WTC11 (cell line): ENCODE measurements at regions not wholly inside any gene's neighbourhood (a gene's known extent, or its start where the extent isn't known, plus 50 kb on each side); places are given as distances from the start of the nearest gene placed in this dataset.

ENCODE experiments used
- ELF4 ChIP-seq: sonication (generic); formaldehyde crosslinking; IDR thresholded peaks from 2 replicates; pipeline ENCODE4 v1.8.1; 2022; ENCODE audit warnings: low read depth, mild to moderate bottlenecking, moderate library complexity, missing genetic modification reagents
- ETV6 ChIP-seq: sonication (generic); formaldehyde crosslinking; IDR thresholded peaks from 2 replicates; pipeline ENCODE4 v1.8.1; 2022; ENCODE audit warnings: mild to moderate bottlenecking, missing genetic modification reagents
- JUN ChIP-seq: sonication (generic); formaldehyde crosslinking; IDR thresholded peaks from 2 replicates; pipeline ENCODE4 v1.8.0; 2023; ENCODE audit warnings: mild to moderate bottlenecking, missing genetic modification reagents
- MXD4 ChIP-seq: fragments of 250-450 bp; sonication (Bioruptor Pico); IDR thresholded peaks from 2 replicates; pipeline ENCODE4 v1.8.0; 2021; ENCODE audit warnings: mild to moderate bottlenecking, moderate library complexity, borderline replicate concordance
- MYBL2 ChIP-seq: sonication (generic); formaldehyde crosslinking; IDR thresholded peaks from 2 replicates; pipeline ENCODE4 v1.8.1; 2023; ENCODE audit warnings: mild to moderate bottlenecking, moderate library complexity, missing genetic modification reagents
- NR1H2 ChIP-seq: sonication (generic); formaldehyde crosslinking; IDR thresholded peaks from 2 replicates; pipeline ENCODE4 v1.9.0; 2021; ENCODE audit warnings: mild to moderate bottlenecking, moderate library complexity, missing genetic modification reagents
- NR3C1 ChIP-seq: sonication (generic); formaldehyde crosslinking; conservative IDR thresholded peaks from 2 replicates; pipeline ENCODE4 v1.8.1; 2023; ENCODE audit warnings: low read depth, mild to moderate bottlenecking, missing genetic modification reagents
- RELA ChIP-seq: sonication (generic); formaldehyde crosslinking; IDR thresholded peaks from 2 replicates; pipeline ENCODE4 v1.8.1; 2022; ENCODE audit warnings: missing genetic modification reagents, mild to moderate bottlenecking, borderline replicate concordance
- TEAD4 ChIP-seq: sonication (generic); formaldehyde crosslinking; IDR thresholded peaks from 2 replicates; pipeline ENCODE4 v1.8.0; 2022; ENCODE audit warnings: mild to moderate bottlenecking, missing genetic modification reagents
- ZNF138 ChIP-seq: sonication (generic); formaldehyde crosslinking; conservative IDR thresholded peaks from 2 replicates; pipeline ENCODE4 v1.8.1; 2022; ENCODE audit warnings: mild to moderate bottlenecking, moderate library complexity, missing genetic modification reagents
- TF ChIP-seq, protein P1 (sequence below): fragments of 200-600 bp; IDR thresholded peaks from 2 replicates; pipeline ENCODE4 v1.8.0; 2022; ENCODE audit warnings: antibody characterized with exemption
- TF ChIP-seq, protein P2 (sequence below): sonication (generic); formaldehyde crosslinking; IDR thresholded peaks from 2 replicates; pipeline ENCODE4 v1.8.0; 2022; ENCODE audit warnings: mild to moderate bottlenecking, missing genetic modification reagents
- TF ChIP-seq, protein P3 (sequence below): sonication (generic); formaldehyde crosslinking; IDR thresholded peaks from 2 replicates; pipeline ENCODE4 v1.8.1; 2022; ENCODE audit warnings: mild to moderate bottlenecking, moderate library complexity, missing genetic modification reagents
- TF ChIP-seq, protein P4 (sequence below): sonication (generic); formaldehyde crosslinking; conservative IDR thresholded peaks from 2 replicates; pipeline ENCODE4 v1.8.1; 2022; ENCODE audit warnings: mild to moderate bottlenecking, missing genetic modification reagents

DNA sequence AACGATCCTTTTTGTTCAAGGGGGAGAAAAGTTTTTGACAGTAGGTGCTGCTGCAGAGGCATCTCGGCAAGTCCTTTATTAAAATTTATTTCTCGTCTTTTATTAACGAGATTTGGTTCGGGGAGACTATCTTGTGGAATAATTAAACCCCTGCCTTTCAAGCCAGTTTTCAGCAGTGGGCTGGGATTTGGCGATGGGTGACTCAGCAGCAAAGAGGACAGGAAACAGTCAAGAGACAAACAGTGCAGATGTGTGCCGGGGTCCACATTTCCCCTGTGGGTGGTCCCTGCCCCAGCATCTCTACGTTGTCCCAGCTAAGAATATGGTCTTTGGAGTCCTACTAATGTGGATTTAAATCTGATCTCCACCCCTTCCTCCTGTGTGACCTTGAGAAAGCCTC, 282.8 kb downstream of the CDH26 start:
- TF ChIP-seq RELA (CRISPR knock-in tag) (no peak), JUN (no peak), TEAD4 (CRISPR knock-in tag) (no peak), MYBL2 (CRISPR knock-in tag) (no peak), NR3C1 (CRISPR knock-in tag) (no peak), ZNF138 (CRISPR knock-in tag) (no peak), ETV6 (no peak), NR1H2 (CRISPR knock-in tag) (no peak), MXD4 (no peak), ELF4 (CRISPR knock-in tag) (no peak)
- TF ChIP-seq, protein P1, sequence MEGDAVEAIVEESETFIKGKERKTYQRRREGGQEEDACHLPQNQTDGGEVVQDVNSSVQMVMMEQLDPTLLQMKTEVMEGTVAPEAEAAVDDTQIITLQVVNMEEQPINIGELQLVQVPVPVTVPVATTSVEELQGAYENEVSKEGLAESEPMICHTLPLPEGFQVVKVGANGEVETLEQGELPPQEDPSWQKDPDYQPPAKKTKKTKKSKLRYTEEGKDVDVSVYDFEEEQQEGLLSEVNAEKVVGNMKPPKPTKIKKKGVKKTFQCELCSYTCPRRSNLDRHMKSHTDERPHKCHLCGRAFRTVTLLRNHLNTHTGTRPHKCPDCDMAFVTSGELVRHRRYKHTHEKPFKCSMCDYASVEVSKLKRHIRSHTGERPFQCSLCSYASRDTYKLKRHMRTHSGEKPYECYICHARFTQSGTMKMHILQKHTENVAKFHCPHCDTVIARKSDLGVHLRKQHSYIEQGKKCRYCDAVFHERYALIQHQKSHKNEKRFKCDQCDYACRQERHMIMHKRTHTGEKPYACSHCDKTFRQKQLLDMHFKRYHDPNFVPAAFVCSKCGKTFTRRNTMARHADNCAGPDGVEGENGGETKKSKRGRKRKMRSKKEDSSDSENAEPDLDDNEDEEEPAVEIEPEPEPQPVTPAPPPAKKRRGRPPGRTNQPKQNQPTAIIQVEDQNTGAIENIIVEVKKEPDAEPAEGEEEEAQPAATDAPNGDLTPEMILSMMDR = no peak
- TF ChIP-seq, protein P2, sequence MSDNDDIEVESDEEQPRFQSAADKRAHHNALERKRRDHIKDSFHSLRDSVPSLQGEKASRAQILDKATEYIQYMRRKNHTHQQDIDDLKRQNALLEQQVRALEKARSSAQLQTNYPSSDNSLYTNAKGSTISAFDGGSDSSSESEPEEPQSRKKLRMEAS (CRISPR knock-in tag) = no peak
- TF ChIP-seq, protein P3, sequence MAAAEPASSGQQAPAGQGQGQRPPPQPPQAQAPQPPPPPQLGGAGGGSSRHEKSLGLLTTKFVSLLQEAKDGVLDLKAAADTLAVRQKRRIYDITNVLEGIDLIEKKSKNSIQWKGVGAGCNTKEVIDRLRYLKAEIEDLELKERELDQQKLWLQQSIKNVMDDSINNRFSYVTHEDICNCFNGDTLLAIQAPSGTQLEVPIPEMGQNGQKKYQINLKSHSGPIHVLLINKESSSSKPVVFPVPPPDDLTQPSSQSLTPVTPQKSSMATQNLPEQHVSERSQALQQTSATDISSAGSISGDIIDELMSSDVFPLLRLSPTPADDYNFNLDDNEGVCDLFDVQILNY = no peak
- TF ChIP-seq, protein P4, sequence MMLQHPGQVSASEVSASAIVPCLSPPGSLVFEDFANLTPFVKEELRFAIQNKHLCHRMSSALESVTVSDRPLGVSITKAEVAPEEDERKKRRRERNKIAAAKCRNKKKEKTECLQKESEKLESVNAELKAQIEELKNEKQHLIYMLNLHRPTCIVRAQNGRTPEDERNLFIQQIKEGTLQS = no peak
